ENCODE measurements at regions not wholly inside any gene's neighbourhood (a gene's known extent, or its start where the extent isn't known, plus 50 kb on each side); places are given as distances from the start of the nearest gene placed in this dataset.

- H4K20me1 ChIP-seq (ENCODE audit: insufficient read depth), result no peaks in the 10 kb centered on the region
- H3K4me3 ChIP-seq (ENCODE audit: low read depth in 2 of 2, low read length in 1 of 2), result no peak overlapping the region; a peak in 1 of 4 replicates
- no peaks in the 10 kb centered on the region for H3K79me2 ChIP-seq (ENCODE audit: insufficient read depth)
- CTCF ChIA-PET, result interaction anchor here (0.6 to 3.1 kb wide), 67 partner anchors 8 to 965 kb away, joined by 3 to 34 read pairs (median 4); partner anchors contain the start of gene NOL4
- no peak overlapping the region for H3K9ac ChIP-seq
- POLR2A ChIA-PET, result no interaction called here
- no peaks in the 10 kb centered on the region for H3K9me3 ChIP-seq
- peak; percentile 46; the same call in 1 of the 2 replicates for TF ChIP-seq SMC3 (IDR thresholded peaks at IDR 0.05; ENCODE audit: low read depth, low read length)
- TF ChIP-seq CTCF (IDR thresholded peaks at IDR 0.05), result peak; percentile 83
- TF ChIP-seq GABPA (IDR thresholded peaks at IDR 0.05; ENCODE audit: low read depth), result no peak
- no peak for TF ChIP-seq USF2 (IDR thresholded peaks at IDR 0.05; ENCODE audit: borderline replicate concordance, low read depth, low read length)
- TF ChIP-seq NRF1 (IDR thresholded peaks at IDR 0.05; ENCODE audit: low read depth, low read length), result no peak
- no peak for TF ChIP-seq FOXM1 (IDR thresholded peaks at IDR 0.05; ENCODE audit: low read depth)
- no peak for TF ChIP-seq PBX3 (IDR thresholded peaks at IDR 0.05)
- no peak for TF ChIP-seq MXI1 (IDR thresholded peaks at IDR 0.05; ENCODE audit: low read depth, low read length)
- TF ChIP-seq POLR2AphosphoS5 (IDR thresholded peaks at IDR 0.05; ENCODE audit: low read depth, low read length), result no peak
- TF ChIP-seq RAD21 (IDR thresholded peaks at IDR 0.05; ENCODE audit: low read length), result peak; percentile 81
- WGBS (ENCODE audit: low lambda C conversion rate), result 27% methylated on average over 6 of the region's 6 CpGs
- no peak overlapping the region for H3K4me2 ChIP-seq
- H3K36me3 ChIP-seq (replicated peaks in 1 of 2; ENCODE audit: control insufficient read depth in 1 of 2, insufficient read depth in 2 of 2, low read length in 1 of 2), result no peaks in the 10 kb centered on the region
- H2AFZ ChIP-seq (ENCODE audit: low read depth), result no peak overlapping the region
- H3F3A ChIP-seq (replicated peaks; ENCODE audit: insufficient read depth), result no peaks in the 10 kb centered on the region
- DNase-seq, result peak; percentile 46
- no peaks in the 10 kb centered on the region for H3K27me3 ChIP-seq (ENCODE audit: insufficient read depth)
- H3K9me2 ChIP-seq, result no peaks in the 10 kb centered on the region
- no peaks in the 10 kb centered on the region; a peak in 1 of 4 replicates for H3K4me1 ChIP-seq (ENCODE audit: control insufficient read depth in 1 of 2, insufficient read depth in 2 of 2, low read depth in 1 of 2, low read length in 1 of 2)
- H3K27ac ChIP-seq (ENCODE audit: low read depth in 2 of 2, low read length in 1 of 2), result no peak overlapping the region
Observed at GRCh38 chr18:33839452-33840211, 261.6 kb downstream of the ASXL3 start.

GRCh38 chr18:33838054-33838453 is 260.0 kb downstream of the ASXL3 start:
- Histone ChIP-seq H3K27me3 (ENCODE audit: insufficient read depth) (no peaks in the 10 kb centered on the region), H3K79me2 (ENCODE audit: insufficient read depth) (no peaks in the 10 kb centered on the region), H3K4me1 (ENCODE audit: control insufficient read depth in 1 of 2, insufficient read depth in 2 of 2, low read depth in 1 of 2, low read length in 1 of 2) (no peaks in the 10 kb centered on the region; a peak in 1 of 4 replicates), H3K4me2 (no peak overlapping the region), H3K9me2 (no peaks in the 10 kb centered on the region), H3K4me3 (ENCODE audit: low read depth in 2 of 2, low read length in 1 of 2) (no peak overlapping the region), H2AFZ (ENCODE audit: low read depth) (no peak overlapping the region), H3K9me3 (no peaks in the 10 kb centered on the region), H3K36me3 (replicated peaks in 1 of 2; ENCODE audit: control insufficient read depth in 1 of 2, insufficient read depth in 2 of 2, low read length in 1 of 2) (no peaks in the 10 kb centered on the region), H3F3A (replicated peaks; ENCODE audit: insufficient read depth) (no peaks in the 10 kb centered on the region), H3K27ac (ENCODE audit: low read depth in 2 of 2, low read length in 1 of 2) (no peak overlapping the region), H4K20me1 (ENCODE audit: insufficient read depth) (no peaks in the 10 kb centered on the region), H3K9ac (no peak overlapping the region)
- ChIA-PET POLR2A (interaction anchor here (0.6 kb wide), 1 partner anchor 105 kb away, joined by 4 read pairs; no protein-coding TSS in a partner anchor), CTCF (interaction anchor here (1.2 to 3.0 kb wide), 9 partner anchors 8 to 759 kb away, joined by 3 to 28 read pairs (median 11); no protein-coding TSS in a partner anchor)
- WGBS (ENCODE audit: low lambda C conversion rate), result 29% methylated on average over 1 of the region's 1 CpG
- no peak for DNase-seq
- TF ChIP-seq POLR2AphosphoS5 (IDR thresholded peaks at IDR 0.05; ENCODE audit: low read depth, low read length), result no peak
- TF ChIP-seq RCOR1 (IDR thresholded peaks at IDR 0.05; ENCODE audit: low read length), result no peak
- TF ChIP-seq SIN3A (IDR thresholded peaks at IDR 0.05; ENCODE audit: borderline replicate concordance, low read depth, low read length), result no peak
- no peak for TF ChIP-seq NFIC (IDR thresholded peaks at IDR 0.05; ENCODE audit: borderline replicate concordance)
- no peak for TF ChIP-seq RXRA (IDR thresholded peaks at IDR 0.05; ENCODE audit: borderline replicate concordance, low read depth)
- no peak for TF ChIP-seq FOXJ3 (CRISPR knock-in tag; IDR thresholded peaks at IDR 0.05)
- no peak for TF ChIP-seq REST (IDR thresholded peaks at IDR 0.05; ENCODE audit: low read depth, low read length)
- TF ChIP-seq RAD21 (IDR thresholded peaks at IDR 0.05; ENCODE audit: low read length), result no peak
- TF ChIP-seq ELF1 (IDR thresholded peaks at IDR 0.05), result no peak
- TF ChIP-seq JUND (IDR thresholded peaks at IDR 0.05), result no peak

All from SK-N-SH (cell line).